ENCODE measurements at regions not wholly inside any gene's neighbourhood (a gene's known extent, or its start where the extent isn't known, plus 50 kb on each side); places are given as distances from the start of the nearest gene placed in this dataset.

- TF ChIP-seq, protein P1, sequence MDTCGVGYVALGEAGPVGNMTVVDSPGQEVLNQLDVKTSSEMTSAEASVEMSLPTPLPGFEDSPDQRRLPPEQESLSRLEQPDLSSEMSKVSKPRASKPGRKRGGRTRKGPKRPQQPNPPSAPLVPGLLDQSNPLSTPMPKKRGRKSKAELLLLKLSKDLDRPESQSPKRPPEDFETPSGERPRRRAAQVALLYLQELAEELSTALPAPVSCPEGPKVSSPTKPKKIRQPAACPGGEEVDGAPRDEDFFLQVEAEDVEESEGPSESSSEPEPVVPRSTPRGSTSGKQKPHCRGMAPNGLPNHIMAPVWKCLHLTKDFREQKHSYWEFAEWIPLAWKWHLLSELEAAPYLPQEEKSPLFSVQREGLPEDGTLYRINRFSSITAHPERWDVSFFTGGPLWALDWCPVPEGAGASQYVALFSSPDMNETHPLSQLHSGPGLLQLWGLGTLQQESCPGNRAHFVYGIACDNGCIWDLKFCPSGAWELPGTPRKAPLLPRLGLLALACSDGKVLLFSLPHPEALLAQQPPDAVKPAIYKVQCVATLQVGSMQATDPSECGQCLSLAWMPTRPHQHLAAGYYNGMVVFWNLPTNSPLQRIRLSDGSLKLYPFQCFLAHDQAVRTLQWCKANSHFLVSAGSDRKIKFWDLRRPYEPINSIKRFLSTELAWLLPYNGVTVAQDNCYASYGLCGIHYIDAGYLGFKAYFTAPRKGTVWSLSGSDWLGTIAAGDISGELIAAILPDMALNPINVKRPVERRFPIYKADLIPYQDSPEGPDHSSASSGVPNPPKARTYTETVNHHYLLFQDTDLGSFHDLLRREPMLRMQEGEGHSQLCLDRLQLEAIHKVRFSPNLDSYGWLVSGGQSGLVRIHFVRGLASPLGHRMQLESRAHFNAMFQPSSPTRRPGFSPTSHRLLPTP (IDR thresholded peaks at IDR 0.05; ENCODE audit: borderline replicate concordance, extremely low read depth, insufficient read length), result no peak
- TF ChIP-seq KDM1A (IDR thresholded peaks at IDR 0.05), result no peak
- no peak for TF ChIP-seq NCOA2 (IDR thresholded peaks at IDR 0.05; ENCODE audit: partially characterized antibody in 2 of 2)
- no peak for TF ChIP-seq BCOR (IDR thresholded peaks at IDR 0.05)
- TF ChIP-seq EP400 (IDR thresholded peaks at IDR 0.05), result no peak
- TF ChIP-seq SAP30 (IDR thresholded peaks at IDR 0.05; ENCODE audit: borderline replicate concordance, insufficient read depth, low read depth, low read length, poor library complexity, severe bottlenecking), result no peak
- no peak for TF ChIP-seq ESRRB (CRISPR knock-in tag; IDR thresholded peaks at IDR 0.05; ENCODE audit: borderline replicate concordance)
Observed at GRCh38 chr4:151564321-151564720, 155.3 kb downstream of the FHIP1A start (continued).

- no peak overlapping the region for H3K4me3 ChIP-seq
- intact Hi-C loops (cut with micrococcal nuclease), result no loop called here
- CTCF ChIA-PET (ENCODE audit: low intra/inter-chr PET ratio), result no interaction called here
- H3K9me3 ChIP-seq (replicated peaks; ENCODE audit: control insufficient read depth, insufficient read depth, low read depth, low read length), result no peaks in the 10 kb centered on the region
- H3K4me2 ChIP-seq (ENCODE audit: insufficient read depth, low read length), result no peak overlapping the region
- BruUV-seq (replicated peaks), result no TSS peak
- FAIRE-seq (no peak), DNase-seq (ENCODE audit: extremely low read depth in 1 of 4, low spot score in 3 of 4) (no peak), ATAC-seq (no peak)
- H3K27me3 ChIP-seq (ENCODE audit: control insufficient read depth in 2 of 2, insufficient read depth in 2 of 2, low read length in 2 of 2), result no peaks in the 10 kb centered on the region; a peak in 1 of 5 replicates
- in situ Hi-C loops (cut with MboI), result no loop called here
- H4K20me1 ChIP-seq (replicated peaks; ENCODE audit: control insufficient read depth, insufficient read depth, low read length), result no peaks in the 10 kb centered on the region
- H3K36me3 ChIP-seq (ENCODE audit: control insufficient read depth, insufficient read depth, low read length), result no peaks in the 10 kb centered on the region
- POLR2A ChIA-PET, result no interaction called here
- 0% methylated on average over 3 of the region's 3 CpGs for WGBS (ENCODE audit: insufficient coverage, low coverage, missing lambda C conversion rate)
- no peak overlapping the region for H3K9ac ChIP-seq (ENCODE audit: insufficient read depth in 1 of 2, low read depth in 2 of 2, low read length in 2 of 2)
- H3K4me1 ChIP-seq (replicated peaks in 1 of 2; ENCODE audit: control insufficient read depth in 2 of 2, insufficient read depth in 2 of 2, low read length in 2 of 2), result no peaks in the 10 kb centered on the region
- H2AFZ ChIP-seq (ENCODE audit: low read depth, low read length), result no peak overlapping the region
- no peaks in the 10 kb centered on the region for H3K79me2 ChIP-seq (ENCODE audit: control insufficient read depth, insufficient read depth, low read length)
- no peak overlapping the region for H3K27ac ChIP-seq (ENCODE audit: extremely low read depth, low read depth, low read length)
- no peaks in the 10 kb centered on the region for H3K9me1 ChIP-seq (ENCODE audit: control insufficient read depth, insufficient read depth, low read length)
- TF ChIP-seq NFRKB (IDR thresholded peaks at IDR 0.05; ENCODE audit: low read depth) (0 out of 2 replicates have a peak, but pooled peaks have one; percentile 50), BMI1 (IDR thresholded peaks at IDR 0.05; ENCODE audit: low read length) (no peak), BACH1 (tag; IDR thresholded peaks at IDR 0.05) (no peak)
- TF ChIP-seq, protein P2, sequence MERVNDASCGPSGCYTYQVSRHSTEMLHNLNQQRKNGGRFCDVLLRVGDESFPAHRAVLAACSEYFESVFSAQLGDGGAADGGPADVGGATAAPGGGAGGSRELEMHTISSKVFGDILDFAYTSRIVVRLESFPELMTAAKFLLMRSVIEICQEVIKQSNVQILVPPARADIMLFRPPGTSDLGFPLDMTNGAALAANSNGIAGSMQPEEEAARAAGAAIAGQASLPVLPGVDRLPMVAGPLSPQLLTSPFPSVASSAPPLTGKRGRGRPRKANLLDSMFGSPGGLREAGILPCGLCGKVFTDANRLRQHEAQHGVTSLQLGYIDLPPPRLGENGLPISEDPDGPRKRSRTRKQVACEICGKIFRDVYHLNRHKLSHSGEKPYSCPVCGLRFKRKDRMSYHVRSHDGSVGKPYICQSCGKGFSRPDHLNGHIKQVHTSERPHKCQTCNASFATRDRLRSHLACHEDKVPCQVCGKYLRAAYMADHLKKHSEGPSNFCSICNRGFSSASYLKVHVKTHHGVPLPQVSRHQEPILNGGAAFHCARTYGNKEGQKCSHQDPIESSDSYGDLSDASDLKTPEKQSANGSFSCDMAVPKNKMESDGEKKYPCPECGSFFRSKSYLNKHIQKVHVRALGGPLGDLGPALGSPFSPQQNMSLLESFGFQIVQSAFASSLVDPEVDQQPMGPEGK (CRISPR knock-in tag; IDR thresholded peaks at IDR 0.05; ENCODE audit: borderline replicate concordance), result no peak
- TF ChIP-seq, protein P3, sequence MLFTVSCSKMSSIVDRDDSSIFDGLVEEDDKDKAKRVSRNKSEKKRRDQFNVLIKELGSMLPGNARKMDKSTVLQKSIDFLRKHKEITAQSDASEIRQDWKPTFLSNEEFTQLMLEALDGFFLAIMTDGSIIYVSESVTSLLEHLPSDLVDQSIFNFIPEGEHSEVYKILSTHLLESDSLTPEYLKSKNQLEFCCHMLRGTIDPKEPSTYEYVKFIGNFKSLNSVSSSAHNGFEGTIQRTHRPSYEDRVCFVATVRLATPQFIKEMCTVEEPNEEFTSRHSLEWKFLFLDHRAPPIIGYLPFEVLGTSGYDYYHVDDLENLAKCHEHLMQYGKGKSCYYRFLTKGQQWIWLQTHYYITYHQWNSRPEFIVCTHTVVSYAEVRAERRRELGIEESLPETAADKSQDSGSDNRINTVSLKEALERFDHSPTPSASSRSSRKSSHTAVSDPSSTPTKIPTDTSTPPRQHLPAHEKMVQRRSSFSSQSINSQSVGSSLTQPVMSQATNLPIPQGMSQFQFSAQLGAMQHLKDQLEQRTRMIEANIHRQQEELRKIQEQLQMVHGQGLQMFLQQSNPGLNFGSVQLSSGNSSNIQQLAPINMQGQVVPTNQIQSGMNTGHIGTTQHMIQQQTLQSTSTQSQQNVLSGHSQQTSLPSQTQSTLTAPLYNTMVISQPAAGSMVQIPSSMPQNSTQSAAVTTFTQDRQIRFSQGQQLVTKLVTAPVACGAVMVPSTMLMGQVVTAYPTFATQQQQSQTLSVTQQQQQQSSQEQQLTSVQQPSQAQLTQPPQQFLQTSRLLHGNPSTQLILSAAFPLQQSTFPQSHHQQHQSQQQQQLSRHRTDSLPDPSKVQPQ (CRISPR knock-in tag; IDR thresholded peaks at IDR 0.05; ENCODE audit: borderline replicate concordance), result no peak
Observed at GRCh38 chr4:151565583-151565982, 156.6 kb downstream of the FHIP1A start.
